DOHH2 (cell line): ENCODE measurements at regions not wholly inside any gene's neighbourhood (a gene's known extent, or its start where the extent isn't known, plus 50 kb on each side); places are given as distances from the start of the nearest gene placed in this dataset.

Experiments used
- H3F3A ChIP-seq: fragments of 200-600 bp; sonication (generic), shearing (Covaris generic); 2 replicates; pipeline ENCODE4 v1.6.0; 2016; ENCODE audit warnings: antibody characterized with exemption, mild to moderate bottlenecking; ENCODE audit not compliant: control insufficient read depth, insufficient read depth
- H3K27ac ChIP-seq: fragments of 200-600 bp; sonication (generic); 2 replicates; pipeline ENCODE4 v1.5.1; 2014; ENCODE audit warnings: low read depth, mild to moderate bottlenecking, low read length, moderate library complexity
- H3K27me3 ChIP-seq: fragments of 200-600 bp; sonication (generic); 2 replicates; pipeline ENCODE4 v1.6.1; 2014; ENCODE audit warnings: mild to moderate bottlenecking, low read length, mixed read lengths; ENCODE audit not compliant: control insufficient read depth
- H3K36me3 ChIP-seq: fragments of 200-600 bp; sonication (generic); 2 replicates; pipeline ENCODE4 v1.6.1; 2014; ENCODE audit warnings: mild to moderate bottlenecking, low read length, moderate library complexity, mixed read lengths; ENCODE audit not compliant: control insufficient read depth
- H3K4me1 ChIP-seq: fragments of 200-600 bp; sonication (generic); 2 replicates; pipeline ENCODE4 v1.6.1; 2014; ENCODE audit warnings: mild to moderate bottlenecking, low read length, mixed read lengths; ENCODE audit not compliant: control insufficient read depth
- H3K4me2 ChIP-seq: fragments of 200-600 bp; sonication (generic); 2 replicates; pipeline ENCODE4 v1.6.0; 2014; ENCODE audit warnings: mild to moderate bottlenecking, low read length, moderate library complexity
- H3K4me3 ChIP-seq: fragments of 200-600 bp; sonication (generic); 2 replicates; pipeline ENCODE4 v1.5.1; 2014; ENCODE audit warnings: mild to moderate bottlenecking, low read length, mixed read lengths
- H3K79me2 ChIP-seq: fragments of 200-600 bp; sonication (generic); 2 replicates; pipeline ENCODE4 v1.6.1; 2014; ENCODE audit warnings: mild to moderate bottlenecking, low read length, mixed read lengths; ENCODE audit not compliant: control insufficient read depth
- H3K9me2 ChIP-seq: fragments of 200-600 bp; sonication (generic); replicated peaks from 2 replicates; pipeline ENCODE4 v1.6.1; 2014; ENCODE audit warnings: mild to moderate bottlenecking, low read length, mixed read lengths; ENCODE audit not compliant: control insufficient read depth
- H3K9me3 ChIP-seq: fragments of 200-600 bp; sonication (generic); 2 replicates; pipeline ENCODE4 v1.6.1; 2014; ENCODE audit warnings: antibody characterized with exemption, low read length, mixed read lengths; ENCODE audit not compliant: control insufficient read depth, insufficient read depth
- H4K20me1 ChIP-seq: fragments of 200-600 bp; sonication (generic); 2 replicates; pipeline ENCODE4 v1.6.0; 2014; ENCODE audit warnings: low read depth, mild to moderate bottlenecking, antibody characterized with exemption, low read length, moderate library complexity; ENCODE audit not compliant: control insufficient read depth, insufficient read depth
- CTCF ChIP-seq: fragments of 200-600 bp; sonication (generic); IDR thresholded peaks from one replicate; pipeline ENCODE4 v1.5.1; 2014; ENCODE audit warnings: antibody characterized with exemption, mild to moderate bottlenecking, low read depth, low read length; ENCODE audit not compliant: poor library complexity, severe bottlenecking
- EZH2phosphoT487 ChIP-seq: fragments of 200-600 bp; sonication (generic); IDR thresholded peaks from 2 replicates; pipeline ENCODE4 v1.6.1; 2017; ENCODE audit warnings: borderline replicate concordance, mild to moderate bottlenecking, antibody characterized with exemption, low read length, moderate library complexity, mixed read lengths

DNA sequence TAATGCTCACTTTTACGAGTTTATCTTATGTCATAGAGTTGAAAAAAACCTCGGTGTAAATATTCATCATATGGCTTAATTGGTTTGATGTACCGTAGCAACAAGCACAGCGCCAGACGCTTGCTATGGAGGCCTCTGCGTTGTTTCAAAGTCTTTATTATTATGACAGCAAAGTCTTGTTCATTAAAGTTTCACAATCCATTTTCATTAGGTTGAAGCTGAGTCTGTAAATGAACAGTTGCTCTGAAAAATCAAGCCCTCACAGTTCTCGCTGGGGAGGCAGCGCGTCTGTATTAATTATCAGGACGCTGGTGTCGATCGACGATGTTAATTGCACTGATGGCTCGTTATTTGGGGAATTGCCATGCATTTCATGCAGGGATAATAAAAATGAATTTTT is 185.6 kb downstream of the INSC start:
- no peak for TF ChIP-seq EZH2phosphoT487
- no peak for TF ChIP-seq CTCF
- Histone ChIP-seq H3K27ac (no peak overlapping the region), H3K4me3 (no peak overlapping the region), H3K79me2 (no peaks in the 10 kb centered on the region), H4K20me1 (no peaks in the 10 kb centered on the region), H3K36me3 (no peaks in the 10 kb centered on the region), H3K9me3 (no peaks in the 10 kb centered on the region), H3K4me1 (no peaks in the 10 kb centered on the region), H3K9me2 (no peaks in the 10 kb centered on the region), H3K27me3 (no peaks in the 10 kb centered on the region), H3F3A (no peaks in the 10 kb centered on the region), H3K4me2 (no peak overlapping the region)

DNA sequence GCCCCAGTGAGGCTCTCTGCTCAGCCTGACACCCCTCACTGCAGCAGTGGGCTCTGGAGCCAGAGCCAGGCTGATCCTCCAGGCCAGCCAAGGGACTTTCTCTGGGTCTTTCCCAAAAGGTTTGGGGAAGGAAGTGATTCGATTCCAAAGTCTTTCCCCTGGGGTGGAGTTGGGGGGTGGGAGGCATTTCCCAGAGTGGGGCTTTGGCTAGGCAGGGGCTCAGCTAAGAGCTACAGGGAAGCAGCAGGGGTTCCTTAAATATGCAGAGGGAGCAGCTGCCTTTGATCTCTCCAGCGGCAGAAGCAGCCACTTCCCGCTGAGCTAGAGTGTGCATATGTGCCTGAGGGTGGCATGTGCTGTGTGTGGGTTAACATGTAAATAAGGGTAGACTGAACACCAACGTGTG is 192.9 kb downstream of the INSC start:
- no peaks in the 10 kb centered on the region for H3K9me2 ChIP-seq
- no peaks in the 10 kb centered on the region for H3K36me3 ChIP-seq
- no peaks in the 10 kb centered on the region for H3K79me2 ChIP-seq
- no peak overlapping the region for H3K4me3 ChIP-seq
- no peak overlapping the region for H3K27ac ChIP-seq
- H4K20me1 ChIP-seq, result no peaks in the 10 kb centered on the region
- no peaks in the 10 kb centered on the region for H3K27me3 ChIP-seq
- no peaks in the 10 kb centered on the region for H3F3A ChIP-seq
- no peaks in the 10 kb centered on the region for H3K4me1 ChIP-seq
- no peaks in the 10 kb centered on the region for H3K9me3 ChIP-seq
- no peak overlapping the region for H3K4me2 ChIP-seq
- TF ChIP-seq CTCF (no peak), EZH2phosphoT487 (no peak)

DNA sequence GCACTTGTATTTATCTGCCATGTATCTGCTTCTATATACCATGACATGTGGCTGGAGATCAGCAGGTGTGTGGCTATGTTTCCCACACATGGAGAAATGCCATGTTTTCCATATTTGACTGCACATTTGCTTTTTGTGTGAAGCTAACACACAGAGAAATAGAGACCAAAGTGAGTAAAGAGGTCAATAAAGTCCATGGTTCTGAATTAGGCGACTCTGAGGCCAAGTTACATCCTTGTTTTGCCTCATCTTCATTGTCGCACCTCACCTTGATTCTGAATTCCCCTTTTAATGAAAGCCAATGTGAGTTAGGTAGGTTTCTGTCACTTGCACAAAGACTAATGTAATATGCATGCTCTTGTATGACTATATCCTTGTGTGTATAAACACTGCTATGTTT is 194.1 kb downstream of the INSC start:
- TF ChIP-seq CTCF (no peak), EZH2phosphoT487 (no peak)
- Histone ChIP-seq H3K79me2 (no peaks in the 10 kb centered on the region), H3K4me2 (no peak overlapping the region), H3K27ac (no peak overlapping the region), H3K36me3 (no peaks in the 10 kb centered on the region), H3K4me1 (no peaks in the 10 kb centered on the region), H3K4me3 (no peak overlapping the region), H4K20me1 (no peaks in the 10 kb centered on the region), H3F3A (no peaks in the 10 kb centered on the region), H3K9me3 (no peaks in the 10 kb centered on the region), H3K9me2 (no peaks in the 10 kb centered on the region), H3K27me3 (no peaks in the 10 kb centered on the region)

DNA sequence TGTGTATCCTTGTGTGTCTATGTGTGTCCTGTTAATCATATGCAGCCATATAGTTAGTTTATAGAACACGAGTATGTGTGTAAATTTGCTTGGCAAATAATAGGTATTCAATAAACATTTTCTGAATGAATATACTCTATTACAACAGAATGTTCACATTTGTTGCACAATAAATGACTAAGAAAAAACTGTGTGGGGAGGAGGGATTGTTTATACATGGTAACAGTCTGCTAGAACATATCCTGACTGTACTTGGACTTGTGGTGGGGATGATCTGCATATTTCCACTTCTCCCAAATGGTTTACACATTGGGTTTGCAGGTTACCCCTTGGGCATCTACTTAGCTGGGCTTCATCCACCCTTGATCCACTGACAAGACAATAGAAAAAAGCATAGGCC is 194.6 kb downstream of the INSC start:
- Histone ChIP-seq H3K9me2 (no peaks in the 10 kb centered on the region), H3K36me3 (no peaks in the 10 kb centered on the region), H3K27ac (no peak overlapping the region), H3K4me1 (no peaks in the 10 kb centered on the region), H4K20me1 (no peaks in the 10 kb centered on the region), H3K27me3 (no peaks in the 10 kb centered on the region), H3K9me3 (no peaks in the 10 kb centered on the region), H3K4me3 (no peak overlapping the region), H3K4me2 (no peak overlapping the region), H3K79me2 (no peaks in the 10 kb centered on the region), H3F3A (no peaks in the 10 kb centered on the region)
- TF ChIP-seq EZH2phosphoT487 (no peak), CTCF (no peak)
